NCI-H69 (cell line): ENCODE measurements at regions not wholly inside any gene's neighbourhood (a gene's known extent, or its start where the extent isn't known, plus 50 kb on each side); places are given as distances from the start of the nearest gene placed in this dataset.
"Not testable (repeated sequence)": the region's sequence is repeated elsewhere in the genome, so short reads cannot be mapped to it uniquely, and the experiment has no call there.

Experiments
- DNase-seq: peaks from one replicate; lab custom pipeline; 2025; lab: John Stamatoyannopoulos, UW

DNA sequence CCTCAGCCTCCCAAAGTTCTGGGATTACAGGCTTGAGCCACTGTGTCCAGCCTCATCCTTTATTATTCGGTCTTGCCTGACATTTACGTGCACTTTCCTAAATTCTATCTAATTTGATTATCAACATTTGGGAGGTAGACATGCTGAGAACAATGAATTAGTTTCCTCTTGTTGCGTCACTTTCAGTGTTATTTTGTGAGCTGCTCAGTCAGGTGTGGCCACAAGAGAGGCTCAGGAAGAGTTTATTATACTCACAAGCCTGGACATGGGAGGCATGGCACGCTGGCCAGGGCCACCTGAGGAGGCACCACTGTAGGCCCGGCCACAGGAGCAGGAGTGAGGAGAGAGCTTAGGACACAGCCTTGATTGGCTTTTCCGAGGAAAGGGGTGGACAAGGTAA is 59.7 kb upstream of the RBFOX2 start:
- DNase-seq: no peak

DNA sequence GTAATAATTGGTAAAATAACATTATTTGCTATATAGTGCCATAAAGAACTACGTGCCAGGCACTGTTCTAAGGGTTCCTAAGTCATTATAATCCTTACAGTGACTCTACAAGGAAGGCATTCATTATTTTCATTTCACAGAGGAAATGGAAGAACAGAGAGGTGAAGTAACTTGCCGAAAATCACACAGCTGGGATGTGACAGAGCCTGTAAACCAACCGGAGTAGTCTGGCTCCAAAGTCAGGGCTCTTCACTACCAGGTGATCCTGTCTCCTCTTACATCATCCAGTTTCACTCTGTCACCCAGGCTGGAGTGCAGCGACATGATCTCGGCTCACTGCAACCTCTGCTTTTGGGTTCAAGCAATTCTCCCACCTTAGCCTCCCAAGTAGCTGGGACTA is 59.2 kb upstream of the RBFOX2 start:
- no peak for DNase-seq

DNA sequence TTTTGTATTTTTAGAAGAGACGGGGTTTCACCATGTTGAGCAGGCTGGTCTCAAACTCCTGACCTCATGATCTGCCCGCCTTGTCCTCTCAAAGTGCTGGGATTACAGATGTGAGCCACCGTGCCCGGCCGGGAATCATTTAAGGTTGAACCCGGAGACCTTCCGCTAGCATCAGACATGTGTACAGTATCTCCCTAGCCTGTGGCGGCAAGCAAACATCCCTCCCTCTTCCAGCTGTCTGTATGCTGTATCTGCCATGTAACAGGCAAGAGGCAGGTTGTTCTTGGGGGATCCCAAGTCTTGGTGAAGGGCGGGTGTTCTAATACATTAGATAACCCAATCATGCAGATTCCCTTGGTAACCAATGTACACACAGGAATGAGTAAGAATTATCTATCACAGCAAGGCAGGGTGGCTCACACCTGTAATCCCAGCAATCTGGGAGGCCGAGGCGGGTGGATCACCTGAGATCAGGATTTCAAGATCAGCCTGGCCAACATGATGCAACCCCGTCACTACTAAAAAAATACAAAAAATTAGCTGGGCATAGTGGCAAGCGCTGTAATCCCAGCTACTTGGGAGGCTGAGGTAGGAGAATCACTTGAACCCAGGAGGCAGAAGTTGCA is 58.1 kb upstream of the RBFOX2 start:
- DNase-seq: no peak

DNA sequence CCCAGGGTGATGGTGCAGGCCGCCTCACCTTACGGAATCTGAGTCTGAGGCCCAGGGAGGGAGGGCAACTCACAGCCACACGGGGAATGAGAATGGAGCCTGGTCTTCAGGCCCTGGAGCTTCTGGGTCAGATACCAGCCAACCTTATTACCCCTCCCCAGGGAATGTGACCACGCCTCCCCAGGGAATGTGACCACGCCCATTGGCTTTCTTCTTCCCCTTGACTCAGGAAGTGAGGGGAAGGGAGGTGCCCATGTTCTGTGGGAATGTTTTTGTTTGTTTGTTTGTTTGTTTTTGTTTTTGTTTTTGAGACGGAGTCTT is 57.5 kb upstream of the RBFOX2 start:
- DNase-seq: no peak

DNA sequence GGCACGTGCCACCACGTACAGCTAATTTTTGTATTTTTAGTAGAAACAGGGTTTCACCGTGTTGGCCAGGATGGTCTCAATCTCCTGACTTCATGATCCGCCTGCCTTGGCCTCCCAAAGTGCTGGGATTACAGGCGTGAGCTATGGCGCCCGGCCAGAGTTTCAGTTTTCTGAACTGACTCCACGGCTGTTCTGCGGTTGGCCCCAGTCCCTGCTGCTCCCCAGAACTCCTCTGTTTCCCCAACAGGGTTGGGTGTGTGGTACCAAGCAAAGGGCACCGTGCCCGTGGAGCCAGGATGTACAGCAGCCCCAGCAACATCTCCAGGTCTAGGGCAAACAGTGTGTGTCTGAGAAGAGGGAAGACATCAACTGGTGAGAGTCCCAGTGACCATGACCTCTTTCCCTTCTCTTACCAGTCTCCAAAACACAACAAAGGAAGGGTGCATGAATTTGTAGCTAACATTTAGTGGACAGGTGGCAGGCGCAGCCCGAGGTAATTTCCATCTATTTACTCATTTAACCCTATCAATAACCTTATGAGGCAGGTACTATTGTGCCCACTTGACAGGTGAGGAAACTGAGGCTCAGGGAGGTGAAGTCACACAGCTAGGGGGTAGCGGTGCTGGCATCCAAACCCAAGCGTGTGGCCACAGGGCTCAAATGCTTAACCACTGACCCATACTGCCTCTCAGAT is 57.0 kb upstream of the RBFOX2 start:
- no peak for DNase-seq

DNA sequence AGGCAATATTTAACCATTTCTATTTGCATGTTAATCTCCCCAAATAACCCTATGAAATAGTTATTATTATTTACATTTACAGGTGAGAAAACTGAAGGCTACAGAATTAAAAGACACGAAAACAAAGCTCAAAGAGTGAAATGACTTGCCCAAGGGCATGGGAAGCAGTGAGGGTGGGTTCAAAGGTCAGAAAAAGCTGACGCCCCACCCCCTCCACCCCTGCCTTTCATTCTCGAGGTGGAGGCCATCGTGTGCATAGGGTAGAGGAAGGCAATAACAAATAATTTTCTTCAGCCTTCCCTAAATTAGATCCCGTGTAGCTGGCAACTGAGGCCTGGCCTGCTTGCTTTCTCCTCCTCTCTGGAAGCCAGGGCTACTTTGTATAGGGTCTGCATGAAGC is 56.1 kb upstream of the RBFOX2 start:
- DNase-seq: no peak

- DNase-seq: no peak
Observed at GRCh38 chr22:36083056-36083455, 54.4 kb upstream of the RBFOX2 start.

GRCh38 chr22:36081023-36081431 is 52.4 kb upstream of the RBFOX2 start:
- no peak for DNase-seq

- not testable (repeated sequence) for DNase-seq
Observed at GRCh38 chr22:36080281-36080680, 51.7 kb upstream of the RBFOX2 start.

DNA sequence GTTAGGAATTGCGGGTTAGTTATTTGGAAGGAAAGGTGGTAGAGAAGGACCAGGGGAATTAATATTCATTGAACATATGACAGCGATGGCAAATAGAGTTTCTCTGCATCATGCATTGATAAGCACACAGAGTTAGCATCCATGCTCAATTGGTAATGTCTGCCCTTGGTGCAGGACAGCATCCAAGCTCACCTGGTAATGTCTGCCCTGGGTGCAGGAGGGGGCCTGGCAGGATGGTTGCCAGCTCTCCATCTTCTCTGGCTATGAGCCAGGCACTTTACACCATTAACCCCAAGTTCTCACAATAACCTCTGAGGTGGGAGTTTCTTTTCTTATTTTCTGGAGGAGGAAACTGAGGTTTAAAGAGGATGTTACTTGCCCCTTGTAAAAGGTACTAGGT is 50.4 kb upstream of the RBFOX2 start:
- DNase-seq: peak; percentile 54
